ENCODE measurements at regions not wholly inside any gene's neighbourhood (a gene's known extent, or its start where the extent isn't known, plus 50 kb on each side); places are given as distances from the start of the nearest gene placed in this dataset.

GRCh38 chr2:81437456-81438000 lies 1133.0 kb upstream of the LRRTM1 start:
- no peak overlapping the region for H3K4me3 Mint-ChIP-seq
- no peaks in the 10 kb centered on the region for H3K27me3 ChIP-seq (ENCODE audit: insufficient read depth, low read length)
- H3K36me3 ChIP-seq (ENCODE audit: insufficient read depth, low read length), result no peaks in the 10 kb centered on the region
- no peak overlapping the region for H3K27ac ChIP-seq (ENCODE audit: low read depth, low read length)
- ChIA-PET CTCF (ENCODE audit: partially characterized antibody) (no interaction called here), POLR2A (ENCODE audit: partially characterized antibody) (no interaction called here)
- H3K27me3 Mint-ChIP-seq, result no peaks in the 10 kb centered on the region
- DNase-seq, result no peak
- H3K36me3 Mint-ChIP-seq, result no peaks in the 10 kb centered on the region
- no peaks in the 10 kb centered on the region for H3K4me1 Mint-ChIP-seq
- intact Hi-C loops (cut with micrococcal nuclease), result no loop called here
- H3K4me1 ChIP-seq (ENCODE audit: insufficient read depth, low read length), result no peaks in the 10 kb centered on the region
- no peaks in the 10 kb centered on the region for H3K9me3 ChIP-seq (ENCODE audit: control insufficient read depth in 1 of 2, low read length in 2 of 2)
- peaks cover 0 to 33% (median 9%) of the 10 kb centered on the region in 8 donors for H3K9me3 Mint-ChIP-seq
- H3K27ac Mint-ChIP-seq, result no peak overlapping the region
- H3K4me3 ChIP-seq (ENCODE audit: low read length in 2 of 2), result no peak overlapping the region

DNA sequence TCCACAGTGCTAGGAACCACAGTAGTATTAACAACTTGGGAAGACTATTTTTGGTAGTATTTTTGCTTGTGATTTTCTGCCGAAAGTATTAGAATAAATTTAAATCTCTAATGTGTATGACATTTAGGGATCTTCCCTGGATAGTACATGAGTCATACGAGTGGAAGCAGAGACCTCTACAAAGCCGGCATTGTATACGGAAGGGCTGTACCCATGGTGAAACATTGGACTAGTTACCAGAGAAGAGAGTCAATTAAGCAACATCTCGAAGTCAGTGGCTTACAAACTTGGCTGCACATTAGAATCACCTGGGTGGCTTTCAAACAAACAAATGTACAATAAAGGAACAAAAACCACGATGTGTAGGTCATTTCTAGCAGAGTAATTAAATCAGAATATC lies 1131.7 kb upstream of the LRRTM1 start:
- Mint-ChIP-seq H3K4me1 (no peaks in the 10 kb centered on the region), H3K9me3 (peaks cover 0 to 26% (median 6%) of the 10 kb centered on the region in 8 donors), H3K27me3 (no peaks in the 10 kb centered on the region)

DNA sequence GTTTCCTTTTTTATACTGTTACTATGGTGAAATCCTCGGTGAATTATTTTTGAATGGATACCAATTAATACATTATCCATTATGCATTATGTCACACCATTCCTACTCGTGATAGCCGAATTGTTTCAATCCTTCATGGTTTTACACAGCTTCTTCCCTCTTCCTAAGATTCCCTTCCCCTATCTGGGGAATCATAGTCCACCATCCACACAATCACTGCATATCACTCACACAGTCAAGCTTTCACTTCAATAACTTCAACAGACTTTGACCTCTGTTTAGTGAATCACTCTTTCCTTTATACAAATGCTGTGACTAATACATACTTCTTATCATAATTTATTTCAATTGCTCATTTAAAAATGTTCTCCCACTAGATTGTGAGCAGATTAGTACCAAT lies 1108.1 kb upstream of the LRRTM1 start:
- Histone ChIP-seq H3K36me3 (ENCODE audit: insufficient read depth, low read length) (no peaks in the 10 kb centered on the region), H3K27me3 (ENCODE audit: insufficient read depth, low read length) (no peaks in the 10 kb centered on the region), H3K9me3 (ENCODE audit: control insufficient read depth in 1 of 2, low read length in 2 of 2) (no peaks in the 10 kb centered on the region), H3K4me1 (ENCODE audit: insufficient read depth, low read length) (no peaks in the 10 kb centered on the region), H3K27ac (ENCODE audit: low read depth, low read length) (no peak overlapping the region), H3K4me3 (ENCODE audit: low read length in 2 of 2) (no peak overlapping the region)
- H3K4me1 Mint-ChIP-seq, result no peaks in the 10 kb centered on the region
- peaks cover 0 to 12% (median 5%) of the 10 kb centered on the region in 8 donors for H3K9me3 Mint-ChIP-seq
- H3K4me3 Mint-ChIP-seq, result no peak overlapping the region
- intact Hi-C loops (cut with micrococcal nuclease), result no loop called here
- H3K27ac Mint-ChIP-seq, result no peak overlapping the region
- no peak for DNase-seq
- POLR2A ChIA-PET (ENCODE audit: partially characterized antibody), result no interaction called here
- no peaks in the 10 kb centered on the region for H3K27me3 Mint-ChIP-seq
- H3K36me3 Mint-ChIP-seq, result no peaks in the 10 kb centered on the region
- CTCF ChIA-PET (ENCODE audit: partially characterized antibody), result no interaction called here

More for the DNA sequence above, 1131.7 kb upstream of the LRRTM1 start:
- POLR2A ChIA-PET (ENCODE audit: partially characterized antibody), result no interaction called here
- no peak for DNase-seq
- intact Hi-C loops (cut with micrococcal nuclease), result no loop called here
- no peak overlapping the region for H3K27ac ChIP-seq (ENCODE audit: low read depth, low read length)
- H3K9me3 ChIP-seq (ENCODE audit: control insufficient read depth in 1 of 2, low read length in 2 of 2), result no peaks in the 10 kb centered on the region
- H3K4me1 ChIP-seq (ENCODE audit: insufficient read depth, low read length), result no peaks in the 10 kb centered on the region
- H3K27me3 ChIP-seq (ENCODE audit: insufficient read depth, low read length), result no peaks in the 10 kb centered on the region
- Mint-ChIP-seq H3K36me3 (no peaks in the 10 kb centered on the region), H3K27ac (no peak overlapping the region), H3K4me3 (no peak overlapping the region)
- CTCF ChIA-PET (ENCODE audit: partially characterized antibody), result no interaction called here
- no peak overlapping the region for H3K4me3 ChIP-seq (ENCODE audit: low read length in 2 of 2)
- no peaks in the 10 kb centered on the region for H3K36me3 ChIP-seq (ENCODE audit: insufficient read depth, low read length)

DNA sequence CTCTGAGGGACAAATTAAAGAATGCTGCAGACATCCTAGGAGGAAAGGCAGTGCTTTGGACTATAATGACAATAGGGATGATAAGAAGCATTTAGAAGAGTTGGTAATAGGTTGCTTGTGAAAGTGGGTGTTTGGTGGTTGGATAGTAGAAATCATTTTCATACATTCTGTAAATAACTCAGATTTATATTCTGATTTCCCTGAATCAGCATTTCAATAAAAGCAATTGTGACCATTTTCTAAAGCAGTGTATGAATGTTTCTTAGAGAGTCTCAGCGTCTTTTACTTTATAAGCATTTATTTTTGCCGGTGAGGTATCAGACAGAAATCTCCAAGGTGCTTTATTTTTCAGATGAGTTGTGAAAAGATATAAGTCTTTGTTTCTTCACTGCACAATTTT lies 1099.0 kb upstream of the LRRTM1 start:
- no peaks in the 10 kb centered on the region for H3K27me3 ChIP-seq (ENCODE audit: insufficient read depth, low read length)
- H3K9me3 Mint-ChIP-seq, result peaks cover 2 to 16% (median 8%) of the 10 kb centered on the region in 8 donors
- DNase-seq, result no peak
- intact Hi-C loops (cut with micrococcal nuclease), result no loop called here
- H3K27ac Mint-ChIP-seq, result no peak overlapping the region
- POLR2A ChIA-PET (ENCODE audit: partially characterized antibody), result no interaction called here
- H3K4me3 Mint-ChIP-seq, result no peak overlapping the region
- no peak overlapping the region for H3K27ac ChIP-seq (ENCODE audit: low read depth, low read length)
- no peak overlapping the region for H3K4me3 ChIP-seq (ENCODE audit: low read length in 2 of 2)
- no peaks in the 10 kb centered on the region for H3K4me1 ChIP-seq (ENCODE audit: insufficient read depth, low read length)
- no peaks in the 10 kb centered on the region for H3K27me3 Mint-ChIP-seq
- no peaks in the 10 kb centered on the region for H3K36me3 Mint-ChIP-seq
- CTCF ChIA-PET (ENCODE audit: partially characterized antibody), result no interaction called here
- no peaks in the 10 kb centered on the region for H3K4me1 Mint-ChIP-seq
- no peaks in the 10 kb centered on the region for H3K36me3 ChIP-seq (ENCODE audit: insufficient read depth, low read length)
- no peaks in the 10 kb centered on the region for H3K9me3 ChIP-seq (ENCODE audit: control insufficient read depth in 1 of 2, low read length in 2 of 2)

GRCh38 chr2:81396417-81397019 lies 1092.0 kb upstream of the LRRTM1 start:
- H3K36me3 Mint-ChIP-seq, result no peaks in the 10 kb centered on the region
- CTCF ChIA-PET (ENCODE audit: partially characterized antibody), result no interaction called here
- POLR2A ChIA-PET (ENCODE audit: partially characterized antibody), result no interaction called here
- H3K27ac Mint-ChIP-seq, result no peak overlapping the region
- H3K4me3 Mint-ChIP-seq, result no peak overlapping the region
- H3K9me3 Mint-ChIP-seq, result peaks cover 4 to 27% (median 10%) of the 10 kb centered on the region in 8 donors
- no peaks in the 10 kb centered on the region for H3K4me1 ChIP-seq (ENCODE audit: insufficient read depth, low read length)
- intact Hi-C loops (cut with micrococcal nuclease), result no loop called here
- no peak for DNase-seq
- no peaks in the 10 kb centered on the region for H3K27me3 Mint-ChIP-seq
- H3K36me3 ChIP-seq (ENCODE audit: insufficient read depth, low read length), result no peaks in the 10 kb centered on the region
- H3K27me3 ChIP-seq (ENCODE audit: insufficient read depth, low read length), result no peaks in the 10 kb centered on the region
- no peaks in the 10 kb centered on the region for H3K9me3 ChIP-seq (ENCODE audit: control insufficient read depth in 1 of 2, low read length in 2 of 2)
- no peak overlapping the region for H3K4me3 ChIP-seq (ENCODE audit: low read length in 2 of 2)
- H3K27ac ChIP-seq (ENCODE audit: low read depth, low read length), result no peak overlapping the region
- no peaks in the 10 kb centered on the region for H3K4me1 Mint-ChIP-seq

- H3K36me3 ChIP-seq (ENCODE audit: insufficient read depth, low read length), result no peaks in the 10 kb centered on the region
- H3K4me3 Mint-ChIP-seq, result no peak overlapping the region
- no peak overlapping the region for H3K4me3 ChIP-seq (ENCODE audit: low read length in 2 of 2)
- ChIA-PET CTCF (ENCODE audit: partially characterized antibody) (no interaction called here), POLR2A (ENCODE audit: partially characterized antibody) (no interaction called here)
- H3K9me3 Mint-ChIP-seq, result peaks cover 4 to 29% (median 13%) of the 10 kb centered on the region in 8 donors
- DNase-seq, result no peak
- H3K4me1 Mint-ChIP-seq, result no peaks in the 10 kb centered on the region
- no peak overlapping the region for H3K27ac Mint-ChIP-seq
- H3K27ac ChIP-seq (ENCODE audit: low read depth, low read length), result no peak overlapping the region
- no peaks in the 10 kb centered on the region for H3K36me3 Mint-ChIP-seq
- no peaks in the 10 kb centered on the region for H3K27me3 Mint-ChIP-seq
- H3K9me3 ChIP-seq (ENCODE audit: control insufficient read depth in 1 of 2, low read length in 2 of 2), result no peaks in the 10 kb centered on the region
- H3K4me1 ChIP-seq (ENCODE audit: insufficient read depth, low read length), result no peaks in the 10 kb centered on the region
- intact Hi-C loops (cut with micrococcal nuclease), result no loop called here
- no peaks in the 10 kb centered on the region for H3K27me3 ChIP-seq (ENCODE audit: insufficient read depth, low read length)
These were observed 1091.2 kb upstream of the LRRTM1 start for GRCh38 chr2:81395746-81396145.

GRCh38 chr2:81389203-81389602 lies 1084.7 kb upstream of the LRRTM1 start:
- CTCF ChIA-PET (ENCODE audit: partially characterized antibody), result no interaction called here
- intact Hi-C loops (cut with micrococcal nuclease), result no loop called here
- Mint-ChIP-seq H3K36me3 (no peaks in the 10 kb centered on the region), H3K4me3 (no peak overlapping the region), H3K27me3 (no peaks in the 10 kb centered on the region), H3K27ac (no peak overlapping the region), H3K4me1 (no peaks in the 10 kb centered on the region), H3K9me3 (peaks cover 2 to 37% (median 13%) of the 10 kb centered on the region in 8 donors)
- H3K4me1 ChIP-seq (ENCODE audit: insufficient read depth, low read length), result no peaks in the 10 kb centered on the region
- no peaks in the 10 kb centered on the region for H3K36me3 ChIP-seq (ENCODE audit: insufficient read depth, low read length)
- H3K27me3 ChIP-seq (ENCODE audit: insufficient read depth, low read length), result no peaks in the 10 kb centered on the region
- H3K9me3 ChIP-seq (ENCODE audit: control insufficient read depth in 1 of 2, low read length in 2 of 2), result peaks cover 0 to 6% of the 10 kb centered on the region in 2 donors
- H3K27ac ChIP-seq (ENCODE audit: low read depth, low read length), result no peak overlapping the region
- no peak overlapping the region for H3K4me3 ChIP-seq (ENCODE audit: low read length in 2 of 2)
- POLR2A ChIA-PET (ENCODE audit: partially characterized antibody), result no interaction called here
- DNase-seq, result no peak

DNA sequence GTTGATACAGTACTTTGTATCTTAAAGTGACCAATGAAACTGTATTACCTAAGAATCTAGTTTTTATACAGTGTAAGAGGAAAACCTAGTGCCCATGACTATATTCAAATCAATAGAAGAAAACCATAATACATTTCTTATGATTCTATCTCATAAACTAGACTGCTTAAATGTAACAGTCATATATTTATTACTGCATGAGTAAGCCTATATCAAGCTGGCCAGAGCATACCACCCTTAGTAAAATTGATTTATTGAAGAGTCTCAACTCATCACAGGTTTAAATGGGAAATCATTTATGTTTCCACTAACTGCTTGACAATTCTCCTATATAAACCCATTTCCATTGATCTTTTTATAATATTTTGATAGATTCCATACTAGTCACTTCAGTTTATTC lies 1059.2 kb upstream of the LRRTM1 start:
- Mint-ChIP-seq H3K4me3 (no peak overlapping the region), H3K27ac (no peak overlapping the region), H3K36me3 (no peaks in the 10 kb centered on the region), H3K9me3 (peaks cover 2 to 34% (median 21%) of the 10 kb centered on the region in 8 donors), H3K4me1 (no peaks in the 10 kb centered on the region), H3K27me3 (no peaks in the 10 kb centered on the region)
- no peaks in the 10 kb centered on the region for H3K4me1 ChIP-seq (ENCODE audit: insufficient read depth, low read length)
- ChIA-PET CTCF (ENCODE audit: partially characterized antibody) (no interaction called here), POLR2A (ENCODE audit: partially characterized antibody) (no interaction called here)
- intact Hi-C loops (cut with micrococcal nuclease), result no loop called here
- H3K27ac ChIP-seq (ENCODE audit: low read depth, low read length), result no peak overlapping the region
- H3K27me3 ChIP-seq (ENCODE audit: insufficient read depth, low read length), result no peaks in the 10 kb centered on the region
- no peaks in the 10 kb centered on the region for H3K9me3 ChIP-seq (ENCODE audit: control insufficient read depth in 1 of 2, low read length in 2 of 2)
- H3K4me3 ChIP-seq (ENCODE audit: low read length in 2 of 2), result no peak overlapping the region
- DNase-seq, result no peak
- no peaks in the 10 kb centered on the region for H3K36me3 ChIP-seq (ENCODE audit: insufficient read depth, low read length)

Measured in CD4-positive, alpha-beta memory T cell (primary cell).